GF-D8 (cell line): ENCODE measurements at regions not wholly inside any gene's neighbourhood (a gene's known extent, or its start where the extent isn't known, plus 50 kb on each side); places are given as distances from the start of the nearest gene placed in this dataset.
"Not testable (repeated sequence)": the region's sequence is repeated elsewhere in the genome, so short reads cannot be mapped to it uniquely, and the experiment has no call there.

Source experiments
- DNase-seq: peaks from one replicate; lab custom pipeline; 2025; lab: John Stamatoyannopoulos, UW

DNA sequence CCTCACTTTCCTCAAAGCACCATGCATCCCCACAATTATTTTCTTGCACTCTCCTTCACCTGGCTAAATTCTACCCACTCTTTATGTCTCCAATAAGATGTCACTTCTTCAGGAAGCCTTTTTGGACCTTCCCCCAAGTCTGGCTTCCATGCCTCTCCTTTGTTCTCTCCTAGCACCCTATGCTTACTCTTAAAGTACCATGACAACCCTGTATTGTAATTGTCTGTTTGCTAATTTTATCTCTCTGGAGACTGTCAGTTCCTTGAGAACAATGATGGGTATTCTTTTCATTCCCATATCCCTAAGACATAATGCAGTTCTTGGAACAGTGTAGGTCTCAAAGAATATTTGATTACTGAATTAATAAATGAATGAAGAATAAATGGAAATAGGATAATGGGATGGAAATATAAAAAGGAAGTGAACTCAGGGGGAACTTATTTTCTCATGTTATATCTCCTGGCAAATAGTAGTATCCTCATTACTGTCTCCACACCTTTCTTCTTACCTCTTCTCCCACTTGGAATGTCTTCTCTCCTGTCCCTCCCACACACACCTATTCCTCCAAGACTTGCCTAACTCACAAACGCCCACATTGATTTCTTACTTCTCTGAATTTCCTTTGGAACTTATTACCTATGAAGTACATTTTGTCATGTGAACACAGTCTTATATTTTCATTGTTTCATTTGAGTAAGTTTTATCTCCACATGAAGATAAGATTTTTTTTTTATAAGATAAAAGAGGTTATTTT lies 499.1 kb downstream of the NFIB start:
- no peak for DNase-seq

DNA sequence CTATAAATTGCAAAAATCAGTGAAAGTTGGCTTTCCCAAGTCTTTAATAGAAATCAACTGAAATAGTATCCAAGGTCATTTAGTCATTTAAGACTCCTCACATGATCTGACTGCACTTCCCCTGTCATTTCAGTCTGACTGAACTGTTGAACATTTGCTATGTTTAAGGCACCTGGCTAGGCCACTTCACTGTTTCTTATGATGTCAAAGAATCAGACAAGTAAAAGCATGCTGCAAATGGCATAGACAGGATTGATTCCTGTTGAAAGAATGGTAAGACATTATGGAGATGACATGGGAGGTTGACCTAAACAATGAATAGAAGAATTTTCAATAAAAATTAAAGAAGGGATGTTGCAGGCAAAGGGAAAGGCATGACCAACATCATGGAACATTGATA lies 502.1 kb downstream of the NFIB start:
- no peak for DNase-seq

DNA sequence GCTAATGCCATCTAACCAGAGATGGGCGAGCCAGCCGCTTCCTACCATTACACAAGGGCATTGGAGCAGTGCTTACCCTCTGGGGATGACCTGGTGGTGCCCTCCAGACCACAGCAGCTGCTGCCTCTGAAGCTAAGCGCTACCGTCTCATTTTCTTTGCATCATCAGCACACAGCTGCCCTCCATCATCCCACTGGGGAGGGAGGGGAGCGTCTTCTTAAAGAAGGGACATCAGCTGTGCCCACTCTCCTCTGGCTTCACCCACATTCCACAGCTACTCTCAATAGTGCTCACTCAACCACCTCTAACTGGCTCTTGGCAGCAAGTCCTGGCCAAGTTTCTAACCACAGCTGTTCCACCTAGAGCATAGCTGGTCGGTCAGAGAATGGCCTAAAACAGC lies 503.4 kb downstream of the NFIB start:
- no peak for DNase-seq

DNA sequence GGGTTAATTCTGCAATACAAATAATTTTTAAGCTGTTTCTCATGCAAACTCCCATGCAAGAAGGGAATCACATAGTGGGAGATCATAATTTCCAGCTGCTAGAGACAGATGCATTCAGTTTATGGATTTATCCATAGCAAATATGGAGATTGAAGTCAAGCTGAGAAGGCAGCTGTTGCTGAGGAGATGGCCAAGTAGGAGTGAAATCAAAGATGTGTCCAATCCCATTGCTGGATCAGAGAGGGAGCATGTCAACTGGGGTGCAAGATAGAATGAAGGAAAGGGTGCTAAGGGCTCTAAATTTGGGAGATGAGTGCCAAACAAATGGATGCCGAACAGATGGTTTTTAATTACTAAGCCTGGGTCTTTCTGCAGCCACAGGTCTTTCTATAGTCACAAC lies 504.5 kb downstream of the NFIB start:
- no peak for DNase-seq

DNA sequence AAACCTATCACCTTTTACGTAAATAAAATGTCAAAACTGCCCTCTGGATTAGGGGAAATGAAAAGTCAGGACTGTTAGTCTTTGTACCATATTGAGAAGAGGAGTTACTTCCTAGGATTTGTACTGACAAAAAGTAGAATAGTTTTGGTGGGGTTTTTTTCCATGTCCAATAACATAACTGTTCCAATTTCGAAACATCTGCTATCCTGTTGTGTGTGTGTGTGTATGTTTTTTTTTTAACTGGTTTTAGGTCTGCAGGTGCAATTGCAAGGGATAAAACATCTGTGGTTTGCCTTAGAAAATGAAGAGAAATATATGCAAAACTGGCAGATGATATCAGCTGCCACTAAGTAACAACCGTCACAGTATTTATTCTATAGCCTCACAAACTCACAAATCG lies 506.8 kb downstream of the NFIB start:
- DNase-seq = no peak

DNA sequence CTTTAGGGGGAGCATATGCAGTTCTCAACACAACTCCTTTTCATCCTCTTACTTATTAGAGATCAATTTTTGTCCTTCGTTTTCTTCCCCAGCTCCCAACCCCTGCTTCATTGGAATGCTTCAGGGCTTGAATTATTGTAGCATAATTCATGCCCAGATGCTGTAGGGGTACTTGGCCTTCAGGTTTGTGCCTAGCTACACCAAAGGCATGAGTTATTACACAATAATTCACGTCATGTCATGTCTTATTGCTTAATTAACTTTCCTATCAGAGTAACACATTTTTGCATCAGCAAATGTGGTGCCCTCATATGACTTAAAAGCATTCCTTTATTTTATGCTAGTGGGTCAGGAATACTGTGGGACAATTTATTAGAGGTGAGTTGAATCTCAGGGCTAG lies 507.2 kb downstream of the NFIB start:
- no peak for DNase-seq

DNA sequence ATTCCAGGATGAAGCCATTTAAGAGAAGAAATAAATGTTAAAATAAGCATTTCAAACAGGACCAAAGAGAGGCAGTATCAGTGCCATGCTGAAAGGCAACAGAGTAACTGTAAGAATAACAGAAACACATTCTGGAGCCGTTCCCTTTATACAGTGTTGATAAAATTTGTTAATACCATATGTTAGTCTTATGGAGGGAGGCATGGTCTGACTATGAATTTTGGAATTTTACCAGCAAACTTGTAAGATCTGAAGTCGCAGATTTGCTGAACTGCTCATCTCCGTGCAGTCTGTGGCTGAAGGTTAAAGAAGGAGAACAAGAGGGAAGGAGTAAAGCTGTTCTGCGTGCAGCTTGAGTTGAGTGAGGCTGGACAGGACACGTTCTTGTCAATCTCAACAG lies 508.4 kb downstream of the NFIB start:
- no peak for DNase-seq

DNA sequence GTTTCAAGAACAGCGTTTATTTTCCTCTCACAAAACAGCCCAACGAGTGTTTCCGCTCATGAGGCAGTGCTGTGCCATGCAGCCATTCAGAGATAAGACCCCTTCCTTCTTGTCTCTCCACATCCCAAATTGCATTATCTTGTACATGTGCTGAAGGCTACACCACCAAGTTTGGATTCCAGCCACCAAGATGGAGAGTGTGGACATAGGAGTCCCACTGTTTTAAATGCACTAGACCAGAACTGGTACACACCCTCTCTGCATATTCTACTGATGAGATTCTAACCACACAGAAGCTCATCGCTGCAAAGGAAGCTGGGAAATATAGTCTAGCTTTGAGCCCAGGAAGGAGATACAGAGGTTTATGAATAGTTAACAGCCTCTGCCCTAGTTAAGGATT lies 509.4 kb downstream of the NFIB start:
- DNase-seq = no peak

DNA sequence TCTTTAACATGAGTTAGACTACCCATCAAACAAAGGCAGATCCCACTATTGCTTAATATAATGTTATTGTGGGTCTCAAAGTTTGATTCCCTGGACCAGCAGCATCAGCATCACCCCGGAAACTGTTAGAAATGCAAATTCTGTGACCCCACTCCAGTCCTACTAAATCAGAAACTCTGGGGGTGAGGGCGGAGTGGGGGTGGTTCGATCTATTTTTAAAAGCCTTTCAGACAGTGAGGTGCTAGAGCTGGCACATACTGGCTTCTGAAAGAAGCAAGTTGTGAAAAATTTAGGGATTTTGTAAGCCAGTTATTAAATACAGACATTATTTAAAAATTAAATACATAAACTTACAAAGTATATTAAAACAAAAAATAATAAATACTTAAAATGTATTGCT lies 513.2 kb downstream of the NFIB start:
- no peak for DNase-seq

DNA sequence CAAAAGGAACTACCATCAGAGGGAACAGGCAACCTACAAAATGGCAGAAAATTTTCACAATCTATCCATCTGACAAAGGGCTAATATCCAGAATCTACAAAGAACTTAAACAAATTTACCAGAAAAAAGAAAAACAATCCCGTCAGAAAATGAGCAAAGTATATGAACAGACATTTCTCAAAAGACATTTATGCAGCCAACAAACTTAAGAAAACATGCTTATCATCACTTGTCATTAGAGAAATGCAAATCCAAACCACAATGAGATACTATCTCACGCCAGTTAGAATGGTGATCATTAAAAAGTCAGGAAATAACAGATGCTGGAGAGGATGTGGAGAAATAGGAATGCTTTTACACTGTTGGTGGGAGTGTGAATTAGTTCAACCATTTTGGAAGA lies 516.2 kb downstream of the NFIB start:
- DNase-seq = not testable (repeated sequence)

DNA sequence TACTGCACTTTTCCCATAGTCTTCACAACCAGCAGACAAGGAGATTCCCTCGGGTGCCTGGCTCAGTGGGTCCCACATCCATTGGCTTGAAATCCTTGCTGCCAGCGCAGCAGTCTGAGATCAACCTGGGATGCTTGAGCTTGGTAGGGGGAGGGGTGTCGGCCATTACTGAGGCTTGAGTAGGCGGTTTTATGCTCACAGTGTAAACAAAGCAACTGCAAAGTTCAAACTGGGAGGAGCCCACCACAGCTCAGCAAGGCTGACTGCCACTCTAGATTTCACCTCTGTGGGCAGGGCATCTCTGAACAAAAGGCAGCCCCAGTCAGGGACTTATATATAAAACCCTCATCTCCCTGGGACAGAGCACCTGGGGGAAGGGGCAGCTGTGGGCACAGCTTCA lies 512.3 kb upstream of the MPDZ start:
- DNase-seq = no peak

DNA sequence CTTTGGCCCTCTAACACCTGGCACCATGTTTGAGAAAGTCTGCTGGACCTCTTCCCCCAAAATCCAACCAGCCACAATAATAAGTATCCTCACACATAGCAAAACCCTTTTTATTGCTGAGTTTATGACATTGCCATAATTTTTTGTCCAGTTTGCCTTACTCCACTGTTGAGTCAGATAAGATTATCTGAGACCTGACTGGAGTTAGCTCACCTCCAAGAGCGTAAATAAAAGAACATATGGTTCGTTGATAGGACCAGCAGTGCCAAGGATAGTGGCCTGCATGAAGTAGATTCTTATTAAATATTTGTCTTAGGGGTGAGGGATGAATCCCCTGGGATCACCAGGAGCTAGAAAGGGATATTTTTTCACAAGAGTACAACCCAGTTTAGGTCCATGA lies 510.6 kb upstream of the MPDZ start:
- DNase-seq = no peak

DNA sequence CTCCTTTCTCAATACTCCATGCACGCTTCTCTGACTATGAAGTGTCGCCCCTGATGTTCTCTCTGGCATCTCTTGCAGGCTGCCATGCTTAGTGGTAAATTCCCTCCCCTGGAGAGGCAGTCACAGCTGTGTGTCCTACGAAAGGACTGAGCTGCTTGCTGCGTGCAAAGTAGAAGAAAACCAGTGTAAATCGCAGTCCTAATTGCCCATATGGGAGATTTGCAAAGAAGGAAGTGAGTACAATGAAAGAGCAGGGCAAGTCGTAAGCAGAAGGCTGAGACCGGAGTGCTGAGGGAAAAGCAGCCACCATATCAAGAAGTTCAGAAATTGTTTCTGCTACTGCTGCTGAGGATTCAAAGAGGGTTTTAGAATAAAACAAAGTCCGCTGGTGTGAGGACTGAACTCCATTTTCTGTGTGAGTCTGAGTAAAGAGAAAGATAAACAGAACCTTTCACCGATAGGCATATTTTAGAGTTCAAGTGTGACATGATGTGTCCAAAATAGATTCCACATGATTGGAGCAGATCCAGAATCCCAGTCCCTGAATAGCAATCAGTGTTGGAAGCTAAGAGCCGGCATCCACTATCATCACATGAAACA lies 507.8 kb upstream of the MPDZ start:
- DNase-seq = no peak

DNA sequence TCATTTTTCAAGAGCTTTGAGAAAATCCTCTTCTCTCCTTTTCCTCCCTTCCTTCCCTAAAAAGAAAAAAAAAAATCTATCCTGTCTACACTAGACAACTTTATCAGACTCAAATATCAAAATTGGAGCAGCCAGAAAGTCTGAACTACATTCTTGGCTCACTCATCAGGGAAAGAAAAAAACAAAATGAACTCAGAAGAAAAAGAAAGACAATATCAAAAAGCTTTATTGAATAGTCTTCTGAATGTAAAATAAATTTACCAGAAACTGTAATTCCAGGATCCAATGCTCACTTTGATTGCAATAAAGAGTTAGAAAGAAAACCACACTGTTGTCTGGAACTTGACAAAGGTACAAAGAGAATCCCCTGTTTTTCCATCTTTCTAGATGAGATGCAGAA lies 507.2 kb upstream of the MPDZ start:
- no peak for DNase-seq

DNA sequence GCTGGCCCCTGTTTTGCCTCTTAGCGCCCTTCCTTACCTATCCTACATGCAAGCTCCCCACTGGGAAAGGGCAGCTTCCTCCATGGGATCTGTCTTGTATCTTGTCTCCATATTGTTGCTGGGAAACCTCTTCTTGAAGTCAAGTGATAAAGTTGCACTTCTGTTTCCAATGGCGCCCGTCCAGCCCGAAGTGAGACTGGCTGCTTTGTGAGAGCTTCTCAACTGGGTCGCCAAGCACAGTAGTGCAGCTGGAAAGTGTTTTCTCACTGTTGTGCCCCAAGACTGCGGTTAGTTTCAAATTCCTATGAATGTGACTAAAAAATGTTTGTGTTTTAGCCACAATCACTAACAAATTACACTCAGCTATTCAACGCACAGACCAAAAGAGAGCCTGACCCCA lies 506.6 kb upstream of the MPDZ start:
- no peak for DNase-seq

DNA sequence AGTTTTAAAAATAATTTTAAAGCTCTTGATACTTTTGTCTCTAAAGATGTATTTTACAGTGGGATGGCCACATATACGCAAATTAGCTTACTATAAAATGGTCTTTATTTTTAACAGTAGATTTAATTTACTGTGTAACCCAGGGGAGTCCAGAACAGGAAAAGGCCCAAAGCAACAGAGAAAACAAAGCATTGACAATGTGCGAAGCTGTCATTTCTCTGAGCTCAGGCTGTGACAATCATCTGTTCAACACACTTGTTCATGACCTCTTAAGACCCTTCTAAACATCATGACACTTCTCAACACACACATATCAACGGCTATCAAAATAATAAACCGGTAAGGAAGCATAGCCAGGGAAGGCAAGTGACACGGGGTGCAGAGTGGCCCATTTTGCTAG lies 499.6 kb upstream of the MPDZ start:
- no peak for DNase-seq

DNA sequence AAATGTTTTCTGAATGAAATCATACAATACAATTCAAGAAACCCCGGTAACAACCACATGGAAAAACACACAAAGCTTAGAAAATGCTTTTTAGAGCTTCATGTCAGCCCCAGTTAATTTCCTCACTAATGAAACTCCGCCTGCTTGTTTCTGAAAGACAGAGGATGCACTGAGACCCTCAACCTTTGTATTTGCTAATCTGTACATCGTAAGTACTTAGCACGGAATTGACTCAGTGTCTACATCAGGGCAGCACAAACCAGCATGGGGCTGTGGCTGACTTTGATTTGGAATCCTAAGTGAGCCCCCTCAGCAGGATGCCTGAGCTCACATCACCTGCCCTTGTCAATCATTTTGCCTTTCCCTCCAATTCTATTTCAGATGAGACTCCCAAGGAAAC lies 499.1 kb upstream of the MPDZ start:
- DNase-seq = no peak

DNA sequence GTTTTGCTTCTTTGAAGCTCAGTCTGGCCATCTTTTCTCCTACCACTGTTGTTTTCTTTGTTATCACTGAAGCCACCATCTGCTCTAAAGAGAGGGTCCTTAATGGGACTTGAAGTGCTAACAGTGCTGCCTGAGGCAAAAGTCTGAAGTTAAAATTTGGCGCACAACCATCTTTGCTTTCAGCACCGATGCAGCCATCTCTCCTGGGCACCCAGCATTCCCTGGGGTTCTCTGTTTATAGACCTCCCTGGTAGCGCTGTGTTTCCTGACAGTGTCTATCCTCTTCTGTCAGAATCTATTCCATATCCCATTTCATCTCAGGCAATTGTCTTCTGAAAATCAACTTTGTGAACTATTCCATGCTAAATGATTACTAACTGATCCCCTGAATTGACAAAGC lies 491.5 kb upstream of the MPDZ start:
- no peak for DNase-seq

DNA sequence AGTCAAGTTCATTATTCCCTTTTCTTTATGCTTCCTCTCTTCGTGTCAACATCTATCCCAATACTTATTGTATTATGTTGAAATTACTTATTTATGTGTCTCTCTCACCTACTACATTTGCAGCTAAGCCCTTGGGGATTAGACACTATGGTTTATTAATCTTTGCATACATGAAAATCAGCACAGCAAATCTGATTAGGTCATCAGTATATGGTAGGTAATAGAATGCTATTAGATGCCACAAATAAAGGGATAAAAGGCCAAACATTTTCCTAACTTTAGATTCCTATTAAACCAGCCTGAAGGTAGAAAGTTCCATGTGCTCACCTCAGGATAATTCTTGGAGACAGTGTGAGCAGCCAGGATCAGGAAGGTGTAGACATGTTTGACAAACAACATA lies 490.1 kb upstream of the MPDZ start:
- DNase-seq = no peak

DNA sequence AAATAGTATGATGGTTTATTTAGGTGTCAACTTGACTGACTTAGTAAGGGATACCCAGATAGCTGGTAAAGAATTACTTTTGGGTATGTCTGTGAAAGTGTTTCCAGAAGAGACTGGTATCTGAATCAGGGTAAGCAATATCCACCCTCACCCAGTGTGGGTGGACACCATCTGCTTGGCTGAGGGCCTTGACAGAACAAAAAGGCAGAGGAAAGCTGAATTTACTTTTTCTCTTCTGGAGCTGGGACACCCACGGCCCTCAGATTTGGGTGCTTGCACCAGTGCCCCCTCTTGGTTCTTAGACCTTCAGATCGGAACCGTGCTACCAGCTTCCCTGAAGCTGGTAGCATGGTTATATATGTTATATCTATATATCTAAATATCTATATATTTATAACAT lies 489.5 kb upstream of the MPDZ start:
- DNase-seq = no peak

DNA sequence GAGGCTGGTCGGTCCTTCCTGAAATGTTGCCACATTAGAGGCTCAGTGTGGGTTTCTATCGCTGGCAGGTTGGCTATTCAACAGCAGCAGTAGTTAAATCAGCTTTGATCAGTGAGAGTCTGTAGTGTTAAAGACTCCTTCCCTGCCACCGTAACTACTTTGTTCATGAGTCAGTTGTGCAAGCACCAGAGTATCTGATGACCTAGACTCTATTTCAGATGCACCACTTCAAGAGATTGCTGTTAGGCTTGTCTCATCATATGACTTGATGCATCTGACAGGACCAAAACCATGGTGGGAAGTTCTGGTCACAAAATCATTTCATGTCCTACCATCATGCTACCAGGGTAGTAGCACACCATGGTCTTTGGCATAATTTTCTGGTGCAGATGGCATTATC lies 482.7 kb upstream of the MPDZ start:
- DNase-seq = no peak

DNA sequence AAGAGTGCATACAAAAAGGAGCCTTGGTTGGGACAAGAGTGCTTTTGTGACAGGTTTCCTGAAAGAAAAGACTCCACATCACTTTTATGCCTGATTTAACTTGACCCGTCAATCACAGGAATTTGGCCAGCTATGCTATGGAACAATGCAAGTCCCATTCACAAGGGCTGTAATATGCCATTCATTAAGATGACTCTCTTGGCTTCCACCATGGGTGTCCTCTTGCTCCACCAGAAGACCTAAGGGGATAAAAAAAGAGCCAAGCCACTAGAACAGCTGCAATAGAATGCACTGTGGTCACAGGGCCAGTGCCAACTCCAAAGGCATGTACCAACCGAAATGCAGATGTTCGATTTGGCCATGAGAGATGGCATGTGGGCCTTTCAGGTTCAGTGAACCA lies 480.1 kb upstream of the MPDZ start:
- DNase-seq = no peak

DNA sequence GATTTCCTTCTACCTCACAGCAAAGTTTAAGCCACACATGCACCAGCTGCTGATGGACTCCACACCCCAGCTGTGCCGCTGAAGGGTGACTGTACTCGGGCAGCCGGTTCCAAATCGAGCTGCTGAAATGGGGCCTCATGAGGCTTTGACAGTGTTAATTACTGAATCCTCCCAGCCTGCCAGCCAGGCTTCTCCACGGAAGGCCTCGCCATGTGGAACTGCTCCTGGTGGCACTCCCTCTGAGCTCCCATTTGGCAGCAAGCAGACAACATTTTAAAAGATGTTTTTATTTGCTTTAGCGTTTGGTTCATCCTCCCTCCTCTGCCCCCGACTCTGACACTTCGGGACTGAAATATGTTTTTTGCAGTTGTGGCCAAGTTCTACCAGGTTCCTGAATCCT lies 479.4 kb upstream of the MPDZ start:
- DNase-seq = no peak

DNA sequence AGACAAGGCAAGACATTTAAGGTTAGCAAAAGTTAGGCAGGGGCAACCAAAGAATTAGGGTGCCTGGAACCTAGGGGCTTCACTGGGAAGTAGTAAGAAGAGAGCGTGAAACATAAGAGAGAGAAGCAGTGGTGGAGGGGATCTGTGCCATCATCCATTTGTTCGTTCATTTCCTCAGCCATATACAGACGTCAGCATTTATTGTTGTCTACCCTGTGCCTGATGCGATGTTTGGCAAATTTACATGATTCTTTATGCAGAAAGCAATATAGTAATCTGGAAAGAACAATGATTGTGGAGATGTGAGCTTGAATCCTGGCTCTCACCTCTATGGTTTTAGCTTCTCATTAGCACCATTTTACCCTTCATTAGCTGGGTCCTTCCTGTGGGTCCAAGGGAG lies 477.5 kb upstream of the MPDZ start:
- DNase-seq = no peak
